ENCODE measurements at regions not wholly inside any gene's neighbourhood (a gene's known extent, or its start where the extent isn't known, plus 50 kb on each side); places are given as distances from the start of the nearest gene placed in this dataset.

GRCh38 chr2:155095613-155096012 lies 397.1 kb downstream of the KCNJ3 start:
- Histone ChIP-seq H3K9me3 (no peaks in the 10 kb centered on the region), H3K27ac (no peak overlapping the region), H3K36me3 (no peaks in the 10 kb centered on the region), H3K4me3 (no peak overlapping the region), H3K27me3 (no peaks in the 10 kb centered on the region), H3K4me1 (no peaks in the 10 kb centered on the region)
- intact Hi-C loops (cut with DNase I), result no loop called here
- DNase-seq (ENCODE audit: low spot score in 2 of 2), result no peak
- TF ChIP-seq, protein P1, sequence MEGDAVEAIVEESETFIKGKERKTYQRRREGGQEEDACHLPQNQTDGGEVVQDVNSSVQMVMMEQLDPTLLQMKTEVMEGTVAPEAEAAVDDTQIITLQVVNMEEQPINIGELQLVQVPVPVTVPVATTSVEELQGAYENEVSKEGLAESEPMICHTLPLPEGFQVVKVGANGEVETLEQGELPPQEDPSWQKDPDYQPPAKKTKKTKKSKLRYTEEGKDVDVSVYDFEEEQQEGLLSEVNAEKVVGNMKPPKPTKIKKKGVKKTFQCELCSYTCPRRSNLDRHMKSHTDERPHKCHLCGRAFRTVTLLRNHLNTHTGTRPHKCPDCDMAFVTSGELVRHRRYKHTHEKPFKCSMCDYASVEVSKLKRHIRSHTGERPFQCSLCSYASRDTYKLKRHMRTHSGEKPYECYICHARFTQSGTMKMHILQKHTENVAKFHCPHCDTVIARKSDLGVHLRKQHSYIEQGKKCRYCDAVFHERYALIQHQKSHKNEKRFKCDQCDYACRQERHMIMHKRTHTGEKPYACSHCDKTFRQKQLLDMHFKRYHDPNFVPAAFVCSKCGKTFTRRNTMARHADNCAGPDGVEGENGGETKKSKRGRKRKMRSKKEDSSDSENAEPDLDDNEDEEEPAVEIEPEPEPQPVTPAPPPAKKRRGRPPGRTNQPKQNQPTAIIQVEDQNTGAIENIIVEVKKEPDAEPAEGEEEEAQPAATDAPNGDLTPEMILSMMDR (IDR thresholded peaks at IDR 0.05), result no peak

DNA sequence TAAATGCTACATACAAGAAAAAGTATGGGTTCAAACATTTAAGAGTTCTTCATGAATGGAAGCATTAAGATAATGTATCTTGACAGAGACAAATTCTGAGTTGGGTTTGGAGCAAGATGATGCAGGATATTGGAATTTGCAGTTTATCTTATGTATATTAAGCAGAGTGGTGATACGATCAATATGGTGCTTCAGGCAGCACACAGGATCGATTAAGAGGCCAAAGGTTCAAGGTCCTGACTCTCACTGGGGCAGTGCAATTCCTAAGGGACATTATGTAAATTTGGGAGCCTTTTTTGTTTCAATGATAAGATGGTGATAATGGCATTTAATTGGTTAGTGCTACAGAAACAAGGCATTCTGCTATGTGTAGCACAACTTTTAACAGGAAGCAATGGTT lies 381.9 kb downstream of the KCNJ3 start:
- DNase-seq (ENCODE audit: low spot score in 2 of 2), result no peak
- Histone ChIP-seq H3K4me1 (no peaks in the 10 kb centered on the region), H3K4me3 (no peak overlapping the region), H3K27me3 (no peaks in the 10 kb centered on the region), H3K36me3 (no peaks in the 10 kb centered on the region), H3K27ac (no peak overlapping the region), H3K9me3 (no peaks in the 10 kb centered on the region)
- intact Hi-C loops (cut with DNase I), result no loop called here
- TF ChIP-seq, protein P1 (IDR thresholded peaks at IDR 0.05), result no peak

- no peaks in the 10 kb centered on the region for H3K9me3 ChIP-seq
- H3K4me3 ChIP-seq, result no peak overlapping the region
- no peak overlapping the region for H3K27ac ChIP-seq
- no peak for DNase-seq (ENCODE audit: low spot score in 2 of 2)
- intact Hi-C loops (cut with DNase I), result no loop called here
- no peaks in the 10 kb centered on the region for H3K4me1 ChIP-seq
- no peaks in the 10 kb centered on the region for H3K36me3 ChIP-seq
- TF ChIP-seq, protein P1 (IDR thresholded peaks at IDR 0.05), result no peak
- no peaks in the 10 kb centered on the region for H3K27me3 ChIP-seq
Observed at GRCh38 chr2:155070489-155070888, 372.0 kb downstream of the KCNJ3 start.

DNA sequence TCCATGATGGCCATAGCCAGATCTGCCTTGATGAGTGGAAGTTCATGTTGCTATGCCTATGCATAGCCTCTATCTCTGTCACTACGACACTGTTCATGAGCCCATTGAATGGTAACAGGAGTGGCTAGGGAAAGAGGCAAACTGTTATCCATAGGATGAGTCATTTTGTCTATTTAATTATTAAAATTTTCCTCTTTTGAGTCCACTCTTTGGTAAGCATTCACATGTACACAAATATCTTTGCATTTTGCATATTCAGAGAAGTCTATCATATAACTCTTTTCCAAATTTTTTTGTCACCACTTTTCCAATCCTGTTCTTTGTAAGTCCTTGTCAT lies 364.4 kb downstream of the KCNJ3 start:
- no peaks in the 10 kb centered on the region for H3K36me3 ChIP-seq
- H3K4me1 ChIP-seq, result no peaks in the 10 kb centered on the region
- DNase-seq (ENCODE audit: low spot score in 2 of 2), result no peak
- TF ChIP-seq, protein P1 (IDR thresholded peaks at IDR 0.05), result no peak
- intact Hi-C loops (cut with DNase I), result no loop called here
- no peak overlapping the region for H3K27ac ChIP-seq
- no peaks in the 10 kb centered on the region for H3K9me3 ChIP-seq
- H3K27me3 ChIP-seq, result no peaks in the 10 kb centered on the region
- H3K4me3 ChIP-seq, result no peak overlapping the region

DNA sequence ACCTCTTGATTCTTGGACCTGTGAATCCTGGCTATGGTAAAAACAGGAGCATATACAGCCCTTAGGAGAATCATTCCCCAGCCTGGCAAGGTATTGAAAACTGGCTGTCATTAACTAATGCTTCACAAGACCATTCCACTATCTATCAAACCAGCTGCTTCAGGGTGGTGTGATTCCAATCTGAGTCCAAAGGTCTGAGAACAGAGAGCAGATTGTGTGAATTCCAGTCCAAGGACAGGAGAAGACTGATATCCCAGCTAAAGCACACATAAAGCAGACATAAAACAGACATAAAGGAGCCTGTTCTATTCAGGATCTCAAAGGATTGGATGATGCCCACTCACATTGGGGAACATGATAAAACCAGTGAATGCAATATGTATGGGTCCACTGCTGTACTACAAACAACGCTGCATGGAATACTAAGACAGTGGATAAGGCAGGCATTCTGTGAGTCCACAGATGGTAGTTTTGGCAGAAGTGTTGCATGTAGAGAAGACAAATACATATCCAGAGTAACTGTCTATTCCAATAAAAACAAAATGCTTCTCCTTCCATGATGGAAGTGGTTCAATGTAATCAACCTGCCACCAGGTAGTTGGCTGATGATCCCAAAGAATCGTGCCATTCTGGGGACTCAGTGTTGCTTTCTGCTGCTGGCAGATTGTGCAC lies 363.9 kb downstream of the KCNJ3 start:
- H3K36me3 ChIP-seq, result no peaks in the 10 kb centered on the region
- no peaks in the 10 kb centered on the region for H3K9me3 ChIP-seq
- TF ChIP-seq, protein P1 (IDR thresholded peaks at IDR 0.05), result no peak
- no peaks in the 10 kb centered on the region for H3K4me1 ChIP-seq
- intact Hi-C loops (cut with DNase I), result no loop called here
- H3K4me3 ChIP-seq, result no peak overlapping the region
- DNase-seq (ENCODE audit: low spot score in 2 of 2), result no peak
- no peak overlapping the region for H3K27ac ChIP-seq
- no peaks in the 10 kb centered on the region for H3K27me3 ChIP-seq

DNA sequence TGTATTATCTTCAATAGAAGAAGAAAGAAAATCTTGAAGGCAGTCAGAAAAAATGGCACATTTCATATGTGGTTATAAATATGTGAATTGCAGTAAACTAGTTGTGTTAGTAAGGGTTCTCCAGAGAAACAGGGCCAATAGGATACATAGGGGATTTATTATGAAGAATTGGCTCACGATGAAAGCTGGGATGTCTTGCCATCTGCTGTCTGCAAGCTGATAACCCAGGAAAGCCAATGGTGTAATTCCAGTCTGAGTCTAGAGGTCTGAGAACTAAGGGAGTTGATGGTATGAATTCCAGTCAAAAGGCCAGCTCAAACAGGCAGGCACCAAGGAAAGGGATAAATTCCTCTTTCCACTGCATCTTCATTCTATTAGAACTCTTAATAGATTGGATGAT lies 362.4 kb downstream of the KCNJ3 start:
- Histone ChIP-seq H3K9me3 (no peaks in the 10 kb centered on the region), H3K27me3 (no peaks in the 10 kb centered on the region), H3K4me1 (no peaks in the 10 kb centered on the region), H3K27ac (no peak overlapping the region), H3K4me3 (no peak overlapping the region), H3K36me3 (no peaks in the 10 kb centered on the region)
- intact Hi-C loops (cut with DNase I), result no loop called here
- TF ChIP-seq, protein P1 (IDR thresholded peaks at IDR 0.05), result no peak
- no peak for DNase-seq (ENCODE audit: low spot score in 2 of 2)
